Head of caudate nucleus (tissue), 42 donors: ENCODE measurements at regions not wholly inside any gene's neighbourhood (a gene's known extent, or its start where the extent isn't known, plus 50 kb on each side); places are given as distances from the start of the nearest gene placed in this dataset.

Source experiments
- DNase-seq, 42 donors: peaks; one replicate each; pipeline versions ENCODE4 v3.0.0 to v3.0.0-alpha.2; 2020 to 2021; ENCODE audit warnings: mixed read lengths in 7 of 42
- intact Hi-C: fragments of 100-400 bp; cut with DNase I; formaldehyde crosslinking; loops from one replicate; pipeline ENCODE4 v1.15.0; 2022

DNA sequence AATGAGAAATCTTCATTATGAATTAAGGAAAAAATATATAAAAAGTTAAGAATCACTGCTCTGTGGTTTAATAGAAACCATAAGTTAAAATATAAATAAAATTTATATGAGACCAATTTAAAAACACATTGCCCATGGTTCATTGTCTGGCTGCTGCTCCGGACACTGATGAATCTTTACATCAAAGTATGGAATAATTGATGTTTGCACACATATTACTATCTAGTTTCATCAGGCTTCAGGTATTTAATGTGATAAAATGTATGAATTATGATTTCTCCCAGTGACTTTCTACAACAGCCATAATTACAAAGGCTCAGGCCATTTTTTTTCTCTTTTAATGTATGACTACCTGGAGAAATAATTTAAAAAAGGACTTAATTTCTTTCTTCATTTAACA is 599.1 kb upstream of the PRMT6 start:
- intact Hi-C loops, result no loop called here
- no peak for DNase-seq

DNA sequence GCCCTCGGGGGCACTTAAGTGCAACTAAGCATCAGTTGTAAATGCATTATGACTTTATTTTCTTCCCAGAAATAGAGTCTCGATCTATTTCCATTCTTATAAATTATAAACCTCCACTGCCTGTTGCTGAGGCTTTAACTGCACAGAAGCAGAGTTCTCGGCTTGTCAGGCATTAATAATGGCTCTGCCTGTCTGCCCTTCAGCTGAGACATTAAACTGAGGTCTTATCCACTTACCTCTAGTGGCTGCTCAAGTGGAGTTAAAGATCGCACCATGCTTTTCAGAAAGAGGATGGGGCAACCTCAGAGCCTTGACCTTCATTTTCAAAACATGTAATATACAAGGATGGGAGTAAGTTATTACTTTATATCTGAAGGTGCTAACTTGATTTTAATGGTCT is 597.6 kb upstream of the PRMT6 start:
- DNase-seq, result no peak
- intact Hi-C loops, result no loop called here

DNA sequence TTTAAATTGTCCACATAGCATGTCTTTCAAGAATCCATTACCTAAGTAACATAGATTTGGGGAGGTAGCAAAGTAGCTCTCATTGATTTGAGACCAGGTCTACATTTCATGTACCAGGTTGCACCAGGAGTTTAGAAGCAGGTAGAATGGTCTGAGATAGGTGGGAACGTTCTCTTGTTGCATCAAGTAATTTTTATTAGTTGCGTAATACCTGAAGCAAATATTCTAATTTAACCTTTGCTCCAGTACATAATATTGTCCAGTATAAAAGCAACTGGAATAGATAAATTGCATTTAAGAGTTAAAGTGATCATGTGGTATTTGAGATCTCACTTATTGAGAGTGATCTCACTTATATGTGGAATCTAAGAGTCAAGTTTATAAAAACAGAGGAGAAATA is 597.1 kb upstream of the PRMT6 start:
- intact Hi-C loops, result no loop called here
- DNase-seq, result no peak

DNA sequence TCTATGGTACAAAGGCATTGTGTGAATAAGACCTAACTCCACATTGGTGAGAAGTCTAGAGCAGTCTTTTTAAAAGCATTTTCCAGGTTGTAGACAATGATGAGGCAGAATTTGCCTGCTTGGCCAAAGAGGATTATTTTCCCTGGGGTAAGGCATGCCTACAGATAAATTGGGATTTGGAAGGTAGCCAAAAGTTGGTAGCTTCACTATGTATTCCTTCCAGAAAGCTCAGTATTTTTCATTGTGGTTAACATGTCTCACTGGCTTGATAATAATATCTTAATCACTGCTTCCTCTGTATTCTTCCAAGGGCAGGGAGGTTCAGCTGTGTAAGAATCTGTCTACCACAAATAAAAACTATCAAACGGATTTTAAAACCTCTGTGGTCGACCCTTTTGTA is 590.8 kb upstream of the PRMT6 start:
- intact Hi-C loops, result no loop called here
- DNase-seq, result no peak

DNA sequence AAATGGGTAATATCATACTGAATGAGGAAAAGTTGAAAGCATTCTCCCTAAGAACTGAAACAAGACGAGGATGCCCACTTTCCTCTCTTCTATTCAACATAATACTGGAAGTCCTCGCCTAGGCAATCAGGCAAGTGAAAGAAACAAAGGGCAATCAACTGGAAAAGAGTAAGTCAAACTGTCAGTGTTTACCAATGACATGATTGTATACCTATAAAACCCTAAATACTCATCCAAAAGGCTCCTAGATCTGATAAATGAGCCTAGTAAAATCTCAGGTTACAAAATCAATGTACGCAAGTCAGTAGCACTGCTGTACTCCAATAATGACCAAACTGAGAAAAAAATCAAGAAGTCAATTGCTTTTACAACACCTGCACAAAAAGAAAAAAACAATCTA is 575.8 kb upstream of the PRMT6 start:
- no peak for DNase-seq
- intact Hi-C loops, result no loop called here

DNA sequence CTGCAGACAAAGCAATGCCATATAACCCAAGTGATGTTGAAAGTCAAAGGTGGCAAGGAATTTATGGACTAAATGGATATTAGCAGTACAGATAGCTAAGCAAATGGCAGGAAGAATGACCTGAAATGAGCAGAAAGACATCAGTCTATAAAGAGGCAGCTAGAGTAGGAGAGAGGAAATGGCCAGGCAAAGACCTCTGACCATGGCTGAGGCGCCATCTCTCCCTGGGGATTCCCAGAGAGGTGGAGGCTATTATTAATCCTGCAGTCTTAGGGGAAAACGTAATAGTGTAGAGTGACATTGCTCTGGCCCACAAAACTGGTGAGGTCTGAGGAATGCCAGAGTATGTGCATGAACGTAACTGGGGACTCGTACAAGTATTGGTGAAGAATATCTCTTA is 563.6 kb upstream of the PRMT6 start:
- intact Hi-C loops, result no loop called here
- DNase-seq, result no peak

DNA sequence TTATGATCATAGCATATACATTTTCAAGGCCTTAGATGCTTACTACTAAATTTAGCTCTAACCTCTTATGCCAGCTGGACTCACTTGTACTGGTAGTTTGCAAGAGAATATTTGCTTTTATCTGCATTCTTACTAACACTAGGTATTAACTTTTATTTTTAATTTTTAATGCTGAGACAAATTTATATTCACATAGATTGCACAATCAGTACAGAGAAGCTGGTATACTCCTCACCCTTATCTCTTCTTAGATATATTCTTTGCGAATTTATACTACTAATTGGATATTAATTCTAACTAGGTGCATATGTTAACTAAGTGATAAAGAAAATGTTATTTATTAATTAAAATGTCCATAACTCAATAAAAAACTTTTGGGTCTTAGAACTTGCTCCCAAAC is 561.8 kb upstream of the PRMT6 start:
- intact Hi-C loops, result no loop called here
- DNase-seq, result no peak

DNA sequence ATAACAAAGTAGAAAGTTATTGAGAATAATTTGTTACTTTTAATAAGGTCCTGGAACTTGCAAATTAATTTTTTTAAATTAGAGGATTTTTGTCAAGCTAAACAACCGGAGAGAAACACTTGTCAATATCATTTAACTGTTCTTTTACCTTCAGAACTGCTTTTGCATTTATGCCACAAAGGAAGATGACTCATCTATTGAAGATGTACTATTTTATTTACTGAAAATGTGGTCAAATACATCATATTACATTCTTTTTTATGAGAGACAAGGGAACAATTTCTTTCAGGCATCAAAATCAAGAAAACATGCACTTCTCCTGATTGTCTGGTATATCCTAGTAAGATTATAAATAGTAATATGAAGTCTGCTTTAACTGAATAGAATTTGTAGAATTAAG is 558.2 kb upstream of the PRMT6 start:
- no peak for DNase-seq
- intact Hi-C loops, result no loop called here

DNA sequence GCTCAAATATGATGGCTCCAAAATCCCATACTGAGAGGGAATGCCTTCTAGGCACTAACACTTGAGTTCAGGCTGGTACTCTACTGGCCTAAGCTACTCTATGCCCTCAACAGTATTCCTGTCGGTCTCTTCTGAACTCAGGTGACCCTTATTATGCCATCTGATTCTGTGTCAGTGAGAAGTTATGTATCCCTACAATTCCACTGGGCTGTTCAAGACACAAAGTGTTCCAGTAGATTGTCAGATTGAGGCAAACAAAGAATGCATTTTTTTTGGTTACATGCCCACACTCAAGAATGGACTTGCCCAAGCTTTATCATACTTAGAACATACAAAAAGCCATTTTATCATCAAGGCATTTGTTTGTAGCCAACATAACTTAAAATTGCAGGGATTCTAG is 553.8 kb upstream of the PRMT6 start:
- no peak for DNase-seq
- intact Hi-C loops, result no loop called here

DNA sequence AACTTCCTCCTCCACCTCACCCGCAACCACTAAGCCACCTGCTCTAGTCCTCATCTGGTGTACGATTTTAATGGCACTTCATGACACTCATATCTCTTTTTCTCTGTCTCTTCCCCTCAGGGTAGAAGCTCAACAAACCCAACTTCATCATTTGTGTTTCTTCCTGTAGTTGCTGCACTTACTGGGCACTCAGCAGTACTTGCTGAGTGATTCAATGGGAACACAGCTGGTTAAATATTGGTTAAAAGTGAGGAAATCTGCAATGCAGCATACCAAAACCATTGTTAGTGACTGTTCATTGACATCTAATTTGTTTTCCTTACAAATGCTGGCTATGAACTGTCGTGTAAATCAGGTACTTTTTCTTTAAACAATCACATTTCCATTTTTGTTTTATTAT is 541.1 kb upstream of the PRMT6 start:
- intact Hi-C loops, result no loop called here

DNA sequence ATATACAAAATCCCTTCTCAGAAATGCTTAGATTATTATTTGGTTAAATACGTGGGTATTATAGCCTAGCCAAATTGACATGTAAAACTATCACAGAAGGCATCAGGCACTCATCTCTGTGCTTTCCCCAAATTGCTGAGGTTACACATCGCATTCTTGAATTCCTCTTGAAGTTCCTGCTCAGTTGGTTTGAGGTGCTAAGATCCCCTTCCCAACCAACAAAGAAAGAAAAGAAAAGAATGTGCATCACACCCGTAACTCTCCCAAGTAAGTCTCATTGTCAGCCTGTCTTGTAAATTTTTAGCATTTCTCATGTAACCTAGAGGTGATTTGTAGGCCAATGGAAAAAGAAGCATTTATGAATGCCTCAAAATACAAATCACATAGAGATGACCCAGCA is 539.2 kb upstream of the PRMT6 start:
- no peak for DNase-seq
- intact Hi-C loops, result no loop called here

More for the DNA sequence above, 541.1 kb upstream of the PRMT6 start:
- no peak for DNase-seq

DNA sequence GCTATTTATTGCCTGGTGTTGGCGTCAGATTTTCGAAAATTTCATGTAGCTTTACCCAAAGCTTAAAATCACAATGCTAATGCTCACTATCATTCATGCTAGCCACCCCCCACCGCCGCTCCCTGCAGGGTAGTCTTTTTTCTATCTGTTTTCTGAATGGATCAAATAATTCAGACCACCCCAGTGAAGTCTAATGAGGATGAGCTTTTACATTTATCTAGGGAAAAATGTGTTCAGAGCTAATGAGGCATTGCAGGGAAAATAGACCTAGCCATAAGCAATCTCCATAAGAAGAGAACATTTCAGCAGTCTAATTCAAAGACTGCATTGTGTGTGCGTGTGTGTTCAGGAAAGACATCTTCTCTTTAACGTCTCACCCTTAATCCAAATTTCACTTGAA is 533.0 kb upstream of the PRMT6 start:
- intact Hi-C loops, result no loop called here
- DNase-seq, result no peak

DNA sequence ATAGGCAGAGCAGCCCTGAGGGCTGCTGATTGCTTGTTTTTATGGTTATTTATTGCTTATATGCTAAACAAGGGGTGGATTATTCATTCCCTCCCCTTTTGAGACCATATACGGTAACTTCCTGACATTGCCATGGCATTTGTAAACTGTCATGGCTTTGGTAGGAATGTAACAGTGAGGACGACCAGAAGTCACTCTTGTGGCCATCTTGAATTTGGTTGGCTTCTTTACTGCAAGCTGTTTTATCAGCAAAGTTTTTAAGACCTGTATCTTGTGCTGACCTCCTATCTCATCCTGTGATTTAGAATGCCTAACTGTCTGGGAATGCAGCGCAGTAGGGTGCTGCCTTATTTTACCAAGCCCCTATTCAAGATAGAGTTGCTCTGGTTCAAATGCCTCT is 531.8 kb upstream of the PRMT6 start:
- intact Hi-C loops, result no loop called here

DNA sequence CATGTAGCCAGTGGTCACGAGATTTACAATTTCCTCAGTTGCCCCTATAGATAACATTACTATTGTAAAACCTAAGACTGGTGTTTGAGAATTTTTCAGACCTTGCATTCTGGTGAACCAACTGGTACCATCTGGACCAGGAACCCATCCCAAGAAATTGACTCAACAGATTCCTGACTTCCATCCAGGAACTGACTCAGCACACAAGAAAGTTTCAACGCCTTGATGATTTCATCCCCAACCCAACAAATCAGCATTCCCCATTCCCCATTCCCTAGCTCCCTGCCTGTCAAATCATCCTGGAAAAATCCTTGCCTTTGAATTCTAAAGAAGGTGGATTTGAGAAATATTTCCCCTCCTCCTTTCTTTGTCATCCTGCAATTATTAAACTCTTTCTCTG is 529.8 kb upstream of the PRMT6 start:
- intact Hi-C loops, result no loop called here
- no peak for DNase-seq

More for the DNA sequence above, 531.8 kb upstream of the PRMT6 start:
- DNase-seq, result no peak

DNA sequence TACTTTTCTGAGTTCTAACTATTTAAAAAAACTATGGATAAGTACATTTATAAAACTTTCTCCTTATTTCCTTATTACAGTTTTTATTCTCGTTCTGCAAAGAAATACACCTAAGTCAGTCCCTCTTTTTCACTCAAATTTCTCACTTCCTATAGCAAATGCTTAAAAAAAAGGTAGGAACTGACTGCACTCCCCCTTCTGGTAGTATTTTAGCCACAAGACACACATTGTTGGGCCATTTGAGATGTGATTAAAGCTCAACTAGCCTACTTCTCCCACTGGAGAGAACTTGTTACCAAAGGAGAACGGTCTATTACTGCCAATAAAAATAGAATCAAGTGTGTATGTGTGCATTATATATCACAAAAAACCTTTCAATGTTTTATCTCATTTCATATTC is 521.9 kb upstream of the PRMT6 start:
- intact Hi-C loops, result no loop called here
- no peak for DNase-seq

DNA sequence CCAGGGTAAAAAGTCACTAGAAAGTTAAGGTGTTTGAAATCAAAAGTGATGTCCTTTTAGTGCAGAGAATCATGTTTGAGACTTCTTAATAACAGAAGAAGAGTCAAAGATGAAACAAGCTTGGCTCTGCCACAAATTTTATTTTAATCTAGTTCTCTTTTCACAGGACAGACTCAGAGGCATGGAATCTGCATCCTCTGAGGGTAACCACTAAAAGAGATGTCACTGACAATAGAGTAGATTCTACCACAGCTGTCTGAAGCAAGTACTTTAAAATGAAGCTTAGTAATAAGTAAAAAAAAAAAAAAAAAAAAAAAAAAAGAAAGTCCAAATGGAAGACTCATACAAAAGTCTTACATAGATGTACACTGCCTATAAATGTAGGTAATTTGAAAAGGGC is 519.7 kb upstream of the PRMT6 start:
- intact Hi-C loops, result no loop called here
- DNase-seq, result no peak

DNA sequence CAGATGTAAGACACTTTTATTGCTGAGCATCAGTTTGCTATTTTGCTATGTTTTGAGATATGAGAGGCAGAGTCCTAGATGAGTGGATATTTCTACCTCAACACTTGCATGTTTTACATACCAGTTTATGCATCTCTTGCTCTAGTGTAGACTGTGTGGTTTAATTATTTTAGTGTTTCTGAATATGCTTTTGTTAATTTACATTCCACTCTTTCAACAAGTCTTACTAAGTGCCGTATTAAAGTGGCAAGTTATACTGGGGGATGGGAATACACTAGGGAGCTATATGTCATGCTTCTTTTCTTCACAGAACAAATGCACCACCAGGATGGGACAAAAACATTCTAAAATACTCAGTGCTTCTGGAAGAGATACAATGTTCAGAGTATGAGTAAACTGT is 507.7 kb upstream of the PRMT6 start:
- no peak for DNase-seq
- intact Hi-C loops, result no loop called here

DNA sequence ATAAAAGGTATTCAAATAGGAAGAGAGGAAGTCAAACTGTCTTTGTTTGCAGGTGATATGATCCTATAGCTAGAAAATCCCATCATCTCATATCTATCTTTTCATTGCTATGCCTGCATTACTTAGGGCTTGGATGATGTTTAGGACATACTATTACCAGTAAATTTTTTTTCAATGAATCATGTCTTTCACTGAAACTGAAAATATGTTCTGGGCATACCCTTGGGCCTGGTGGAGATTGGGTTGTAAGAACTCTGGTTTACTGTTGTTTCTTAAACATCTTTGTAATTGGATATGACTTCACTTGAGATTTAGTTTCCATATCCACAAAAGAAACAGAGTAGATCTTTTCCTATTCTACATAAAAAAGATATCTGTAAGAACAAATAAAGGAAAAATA is 502.2 kb upstream of the PRMT6 start:
- DNase-seq, result no peak

DNA sequence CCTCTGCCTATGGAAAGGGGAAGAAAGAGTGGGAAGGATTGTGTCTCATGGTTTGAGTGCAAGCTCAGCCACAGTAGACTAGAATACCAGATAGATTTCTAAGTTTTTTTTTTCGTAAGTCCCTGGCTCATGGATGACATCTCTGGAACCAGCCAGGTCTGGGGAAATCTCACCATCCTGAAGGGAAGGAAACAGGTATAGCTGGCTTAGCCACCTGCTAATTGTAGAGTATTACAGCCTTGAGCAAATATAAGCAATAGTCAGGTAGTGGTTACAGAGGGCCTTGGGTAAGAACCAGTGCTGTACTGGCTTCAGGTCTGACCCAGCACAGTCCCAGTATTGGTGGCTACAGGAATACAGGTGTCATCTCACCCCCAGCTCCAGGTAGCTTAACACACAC is 500.9 kb upstream of the PRMT6 start:
- intact Hi-C loops, result no loop called here
- DNase-seq, result no peak

More for the DNA sequence above, 502.2 kb upstream of the PRMT6 start:
- intact Hi-C loops, result no loop called here

DNA sequence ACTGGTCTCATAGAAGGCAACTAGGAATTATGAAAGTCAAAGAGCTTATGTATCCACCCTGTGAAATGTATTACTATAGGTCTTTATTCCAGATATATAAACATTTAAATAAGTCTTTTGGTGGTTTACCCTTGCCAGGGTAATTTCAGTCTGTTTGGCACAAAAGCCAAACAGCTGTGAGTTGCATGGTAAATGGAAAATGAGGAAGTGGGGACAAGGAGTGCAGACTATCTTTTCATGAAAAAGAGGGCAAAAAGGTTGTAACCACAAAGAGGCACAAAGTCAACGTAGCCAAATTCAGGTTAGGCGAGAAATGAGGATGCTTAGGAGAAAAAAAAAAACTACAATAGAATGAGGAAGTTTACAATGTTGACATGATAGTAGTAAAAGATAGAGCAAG is 492.3 kb upstream of the PRMT6 start:
- intact Hi-C loops, result no loop called here
- no peak for DNase-seq

DNA sequence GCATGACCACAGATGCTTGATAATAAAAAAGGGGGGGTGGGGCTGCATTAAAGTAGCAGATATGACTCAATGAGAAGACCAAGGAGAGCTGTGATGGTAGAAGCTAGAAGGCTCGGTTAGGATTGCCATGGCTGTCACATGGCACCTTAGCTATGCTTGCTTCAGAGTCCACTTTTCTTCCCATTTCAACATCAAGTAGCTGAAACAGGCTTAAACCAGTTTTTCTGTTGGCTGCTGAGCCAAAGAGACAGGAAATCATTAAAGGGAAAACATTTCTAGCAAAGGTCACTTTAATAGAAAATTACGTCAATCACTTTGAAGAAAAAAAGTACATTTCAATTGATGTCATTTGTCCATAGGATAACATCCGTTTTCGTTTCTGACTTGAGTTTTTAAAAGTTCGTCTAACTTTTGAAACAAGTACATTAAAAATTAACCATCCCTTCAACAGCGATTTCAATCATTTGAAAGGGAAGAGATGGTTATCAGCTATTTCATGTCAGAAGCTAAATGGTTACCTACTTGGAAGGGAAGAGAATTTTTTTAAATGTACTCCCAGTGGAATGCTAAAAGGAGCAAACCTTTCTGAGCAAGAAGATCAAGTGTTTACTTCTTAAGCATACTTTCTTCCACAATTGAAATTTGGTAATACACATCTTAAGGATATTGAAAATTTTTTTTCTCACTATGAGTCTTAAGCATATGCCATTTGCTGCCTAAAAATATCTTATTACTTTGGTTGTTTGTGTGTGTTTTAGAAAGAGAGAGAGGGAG is 488.1 kb upstream of the PRMT6 start:
- no peak for DNase-seq
- intact Hi-C loops, result no loop called here

DNA sequence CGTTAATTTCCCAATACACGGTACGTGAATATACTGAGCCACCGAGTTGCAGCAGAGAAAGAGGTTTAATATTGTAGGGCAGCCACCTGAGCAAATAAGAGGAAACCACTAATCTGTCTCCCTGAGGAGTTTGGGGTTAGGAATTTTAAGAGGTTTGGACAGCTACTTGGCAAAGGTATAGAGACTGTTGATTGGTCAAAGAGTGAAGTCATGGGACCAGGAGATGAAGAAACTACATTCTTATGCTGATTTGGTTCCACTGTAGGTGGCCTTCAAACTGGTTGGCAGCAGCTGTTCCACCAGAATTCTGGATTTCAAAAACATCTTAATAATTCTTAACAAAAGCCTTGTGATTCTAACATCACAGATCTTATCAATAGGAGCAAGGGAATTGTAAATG is 485.4 kb upstream of the PRMT6 start:
- intact Hi-C loops, result no loop called here
- no peak for DNase-seq
